Breast epithelium (tissue), 3 donors: ENCODE measurements at regions not wholly inside any gene's neighbourhood (a gene's known extent, or its start where the extent isn't known, plus 50 kb on each side); places are given as distances from the start of the nearest gene placed in this dataset.

Experiments used
- POLR2A ChIP-seq: fragments of 450-650 bp; IDR thresholded peaks from one replicate; pipeline ENCODE4 v1.6.1; 2016; ENCODE audit warnings: antibody characterized with exemption, mild to moderate bottlenecking, moderate library complexity
- POLR2AphosphoS5 ChIP-seq, 3 donors: sonication (generic); formaldehyde crosslinking; IDR thresholded peaks; one replicate each; pipeline ENCODE4 v1.6.1; 2017; ENCODE audit warnings: antibody characterized with exemption in 3 of 3

GRCh38 chr6:144575327-144575726 lies 290.2 kb downstream of the UTRN start:
- TF ChIP-seq POLR2A (no peak), POLR2AphosphoS5 (IDR thresholded peaks at IDR 0.05) (no peak)
